GM19351 (cell line): ENCODE measurements at regions not wholly inside any gene's neighbourhood (a gene's known extent, or its start where the extent isn't known, plus 50 kb on each side); places are given as distances from the start of the nearest gene placed in this dataset.
"Not testable (repeated sequence)": the region's sequence is repeated elsewhere in the genome, so short reads cannot be mapped to it uniquely, and the experiment has no call there.

Experiments
- ATAC-seq: cut with Tn5 transposase; IDR thresholded peaks from one replicate; pipeline ENCODE4 v1.9.1; 2021; ENCODE audit warnings: mild to moderate bottlenecking, moderate library complexity; ENCODE audit not compliant: unreplicated experiment

DNA sequence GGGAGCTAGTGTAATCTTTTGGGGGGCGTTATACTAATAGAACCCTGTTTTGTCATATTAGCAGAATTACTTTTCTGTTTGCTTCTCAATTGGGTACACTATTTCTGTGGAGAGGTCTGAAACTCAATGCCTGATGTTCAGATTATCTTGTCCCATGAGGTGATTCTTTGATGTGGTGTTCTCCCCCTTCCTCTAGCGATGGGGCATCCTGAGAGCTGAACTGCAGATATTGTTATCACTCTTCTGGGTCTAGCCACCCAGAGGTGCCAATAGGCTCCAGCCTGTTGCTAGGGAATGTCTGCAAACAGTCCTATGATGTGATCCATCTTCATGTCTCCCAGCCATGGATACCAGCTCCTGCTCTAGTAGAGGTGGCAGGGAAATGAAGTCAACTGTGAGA is 233.1 kb upstream of the RASA1 start:
- ATAC-seq = no peak

GRCh38 chr5:87042554-87042953 is 225.1 kb upstream of the RASA1 start:
- no peak for ATAC-seq

- no peak for ATAC-seq
Measured at GRCh38 chr5:87048156-87048555, 219.5 kb upstream of the RASA1 start.

- ATAC-seq = not testable (repeated sequence)
Measured at GRCh38 chr5:87049012-87049411, 218.7 kb upstream of the RASA1 start.

- no peak for ATAC-seq
Measured at GRCh38 chr5:87051502-87052113, 216.1 kb upstream of the RASA1 start.

DNA sequence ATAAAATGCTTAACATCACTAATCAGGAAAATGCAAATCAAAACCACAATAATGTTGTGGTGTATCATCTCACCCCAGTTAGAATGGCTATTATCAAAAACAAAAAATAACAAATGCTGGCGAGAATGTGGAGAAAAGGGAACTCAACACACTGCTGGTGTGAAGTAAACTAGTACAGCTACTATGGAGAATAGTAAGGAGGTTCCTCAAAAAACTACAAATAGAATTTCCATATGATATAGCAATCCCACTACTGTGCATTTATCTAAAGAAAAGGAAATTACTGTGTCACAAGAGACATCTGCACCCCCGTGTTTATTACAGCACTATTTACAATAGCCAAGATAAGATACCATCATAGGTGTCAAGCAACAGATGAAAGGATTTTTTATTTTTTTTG is 214.5 kb upstream of the RASA1 start:
- no peak for ATAC-seq

DNA sequence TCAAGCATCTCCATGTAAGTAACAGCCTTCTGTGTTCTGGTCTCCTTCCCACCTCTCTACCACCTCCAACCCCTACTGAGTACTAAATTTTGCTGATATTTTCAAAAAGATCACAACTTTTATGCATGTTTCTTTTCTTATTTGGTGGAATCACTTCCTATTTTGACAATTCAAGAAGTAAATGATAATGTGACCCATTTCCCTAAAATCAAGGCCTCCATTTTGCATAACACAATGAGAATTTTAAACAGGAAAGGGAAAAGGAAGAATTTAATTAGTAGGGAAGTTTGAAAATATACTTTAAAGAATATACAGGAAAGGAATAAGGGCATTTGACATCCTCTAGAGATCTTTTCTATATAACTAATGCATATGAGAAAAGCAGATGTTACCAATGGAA is 212.9 kb upstream of the RASA1 start:
- no peak for ATAC-seq

DNA sequence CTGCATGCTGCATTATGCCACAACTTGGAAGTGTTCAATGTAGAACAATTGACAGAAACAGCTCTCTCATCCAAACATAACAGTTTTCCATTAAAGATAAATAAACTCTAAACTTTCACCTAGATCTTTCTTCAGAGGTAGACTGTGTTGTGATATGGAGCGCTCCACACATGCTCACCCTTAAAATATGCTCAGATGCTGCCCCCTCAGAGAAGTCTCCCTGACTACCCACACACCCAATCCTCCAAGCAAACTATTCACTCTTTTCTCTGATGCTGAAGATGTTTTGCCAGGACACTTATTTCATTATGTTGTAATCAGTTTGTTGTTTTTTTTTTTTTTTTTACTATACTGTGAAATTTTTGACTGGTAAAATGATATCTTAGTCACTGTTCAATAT is 206.6 kb upstream of the RASA1 start:
- no peak for ATAC-seq

DNA sequence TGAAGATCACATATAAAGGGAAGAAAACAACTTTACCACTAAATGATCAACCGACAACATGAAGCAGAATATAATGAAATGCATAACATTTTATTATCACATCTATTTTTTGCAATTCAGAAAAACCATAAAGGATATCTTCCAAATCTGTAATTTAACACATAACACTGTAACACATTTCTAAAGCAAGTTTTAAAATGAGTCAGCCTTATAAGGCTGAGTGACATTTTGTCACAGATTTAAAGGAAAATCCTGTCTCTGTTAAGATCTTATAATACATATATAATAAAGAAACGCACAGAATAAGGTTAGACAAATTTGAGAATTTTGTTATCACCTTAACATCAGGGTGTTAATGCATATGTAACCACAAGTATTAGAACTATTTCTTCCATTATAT is 198.4 kb upstream of the RASA1 start:
- no peak for ATAC-seq

GRCh38 chr5:87069974-87070608 is 197.6 kb upstream of the RASA1 start:
- ATAC-seq = peak; percentile 72

DNA sequence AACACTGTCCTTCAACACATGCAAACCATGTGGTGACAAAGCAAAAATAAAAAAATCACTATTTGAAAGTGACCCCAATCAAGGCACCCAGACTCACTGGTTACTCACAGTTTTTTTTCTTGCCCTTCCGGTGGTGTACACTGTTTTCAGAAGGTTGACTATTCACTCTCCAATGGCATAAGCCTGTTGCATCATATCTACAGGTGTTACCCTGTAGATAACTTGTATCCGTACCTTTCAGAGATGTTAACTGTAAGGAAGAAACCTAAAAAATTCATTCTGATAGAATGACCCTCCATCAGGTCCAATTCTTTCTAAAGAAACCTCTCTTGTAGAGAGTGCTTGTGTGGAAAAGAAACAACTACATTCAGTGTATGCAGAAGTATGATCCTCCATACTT is 193.6 kb upstream of the RASA1 start:
- no peak for ATAC-seq

DNA sequence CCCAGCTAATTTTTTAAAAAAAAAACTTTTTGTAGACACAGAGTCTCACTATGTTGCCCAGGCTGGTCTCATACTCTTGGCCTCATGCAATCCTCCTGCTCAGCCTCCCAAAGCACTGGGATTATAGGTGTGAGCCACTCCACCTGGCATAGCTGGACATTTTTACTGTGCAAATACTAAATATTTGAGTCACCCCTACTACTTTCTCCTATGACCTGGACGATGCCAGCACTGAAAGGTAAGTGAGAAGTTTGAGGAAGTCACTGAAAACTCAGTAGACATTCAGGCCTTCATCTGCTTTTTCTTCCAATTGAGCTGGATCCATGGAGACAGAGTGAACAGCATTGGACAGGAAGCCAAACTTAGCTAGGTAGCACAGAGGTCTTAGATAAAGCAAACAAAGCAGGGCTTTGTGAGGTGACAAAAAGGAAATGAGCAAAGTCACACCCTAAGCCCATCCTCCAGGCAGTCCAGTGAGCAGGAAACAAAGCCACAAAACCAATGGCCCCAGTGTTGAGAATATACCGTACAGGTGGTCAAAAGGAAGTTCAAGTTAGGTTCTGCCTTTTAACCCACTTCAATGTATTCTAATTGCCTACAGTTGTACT is 192.6 kb upstream of the RASA1 start:
- ATAC-seq = peak; percentile 94

DNA sequence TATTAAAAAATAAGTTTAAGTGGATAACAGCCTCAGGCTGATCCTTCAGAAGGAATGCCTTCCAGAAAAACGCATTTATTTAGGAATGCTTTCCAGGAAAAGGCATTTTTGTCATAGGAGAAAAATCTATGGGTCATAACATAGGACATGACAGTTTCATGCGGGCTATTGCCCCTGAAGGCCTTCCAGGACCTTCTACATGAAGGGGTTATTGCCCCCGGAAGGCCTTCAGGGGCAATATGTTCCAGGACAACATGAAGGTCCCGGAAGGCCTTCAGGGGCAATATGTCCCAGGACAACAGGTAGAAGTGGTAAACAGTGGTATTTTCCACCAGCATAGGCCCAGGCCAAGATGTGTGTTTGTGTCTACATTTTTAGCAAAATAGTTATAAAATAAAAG is 191.3 kb upstream of the RASA1 start:
- ATAC-seq = no peak

DNA sequence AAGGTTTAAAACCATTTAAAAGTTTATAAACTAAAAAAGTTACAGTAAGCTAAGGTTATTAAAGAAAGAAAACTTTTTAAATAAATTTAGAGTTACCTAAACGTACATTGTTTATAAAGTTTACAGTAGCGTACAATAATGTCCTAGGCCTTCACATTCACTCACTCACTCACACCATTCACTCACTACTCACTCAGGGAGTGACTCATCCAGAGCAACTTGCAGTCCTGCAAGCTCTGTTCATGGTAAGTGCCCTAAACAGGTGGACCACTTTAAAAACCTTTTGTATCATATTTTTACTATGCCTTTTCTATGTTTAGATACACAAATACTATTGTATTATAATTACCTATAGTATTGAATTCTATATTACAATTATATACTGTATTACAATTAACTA is 190.8 kb upstream of the RASA1 start:
- ATAC-seq = no peak

- no peak for ATAC-seq
Measured at GRCh38 chr5:87079219-87079618, 188.5 kb upstream of the RASA1 start.

- ATAC-seq = peak; percentile 9
Measured at GRCh38 chr5:87081016-87081415, 186.7 kb upstream of the RASA1 start.

DNA sequence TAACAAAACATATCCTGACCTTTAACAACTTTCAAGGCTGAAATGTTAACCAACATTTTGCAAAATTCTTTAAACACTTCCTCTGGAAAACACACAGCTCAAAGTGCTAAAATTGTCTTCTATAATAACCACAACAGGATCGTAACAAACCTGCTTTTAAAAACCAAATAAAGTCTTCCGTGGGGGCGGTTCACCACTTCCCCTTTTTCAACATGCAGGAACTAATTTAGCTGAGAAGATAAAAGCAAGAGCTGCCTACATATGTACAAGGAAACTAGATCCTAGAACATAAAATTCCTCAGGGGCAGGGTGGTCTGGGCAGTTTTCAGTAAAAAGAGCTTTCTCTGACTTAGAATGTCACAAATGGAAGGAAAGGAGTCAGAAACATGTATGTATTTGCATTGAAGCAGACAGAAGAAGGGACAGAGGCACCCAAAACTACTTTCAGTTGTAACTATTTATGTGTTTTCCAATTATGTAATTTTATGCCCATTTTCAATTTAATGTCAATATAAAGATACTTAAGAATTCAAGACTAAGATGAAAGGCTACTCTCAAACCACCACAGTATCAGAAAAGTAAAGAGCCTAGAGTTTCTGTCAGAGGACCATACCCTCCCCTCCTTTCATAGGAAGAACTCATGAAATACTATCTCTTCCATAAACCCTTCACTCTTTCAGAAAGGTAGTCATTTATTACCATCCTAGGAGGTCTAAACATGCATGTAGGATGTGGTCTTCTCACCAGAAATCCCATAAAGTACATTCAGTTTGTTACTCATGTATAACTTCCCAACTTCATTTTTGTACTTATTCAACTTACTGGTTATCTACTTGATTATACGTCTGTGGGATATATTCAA is 185.9 kb upstream of the RASA1 start:
- peak; percentile 88 for ATAC-seq

DNA sequence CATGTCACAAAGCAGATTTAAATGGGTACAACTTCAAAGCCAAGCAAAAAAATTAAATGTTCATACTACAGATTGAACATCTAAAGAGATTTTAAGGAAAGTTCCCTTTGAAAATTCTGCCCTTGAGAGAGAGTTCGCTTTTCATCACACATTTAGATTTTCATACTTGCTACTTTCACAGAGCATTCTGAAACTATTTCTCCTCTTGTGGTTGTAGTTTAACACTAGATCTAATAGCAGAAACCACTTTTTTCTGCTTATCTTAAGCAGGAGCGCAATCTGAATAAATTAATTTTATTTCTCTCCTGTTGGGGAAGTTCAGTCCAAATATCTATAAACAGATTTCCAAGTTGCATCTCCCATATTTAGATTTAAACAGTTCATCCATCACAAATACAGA is 173.3 kb upstream of the RASA1 start:
- no peak for ATAC-seq

GRCh38 chr5:87094833-87095232 is 172.8 kb upstream of the RASA1 start:
- no peak for ATAC-seq

- no peak for ATAC-seq
Measured at GRCh38 chr5:87095787-87096186, 171.9 kb upstream of the RASA1 start.

- no peak for ATAC-seq
Measured at GRCh38 chr5:87097664-87098063, 170.0 kb upstream of the RASA1 start.
